Body of pancreas (tissue), 4 donors: ENCODE measurements at regions not wholly inside any gene's neighbourhood (a gene's known extent, or its start where the extent isn't known, plus 50 kb on each side); places are given as distances from the start of the nearest gene placed in this dataset.
"Not testable (repeated sequence)": the region's sequence is repeated elsewhere in the genome, so short reads cannot be mapped to it uniquely, and the experiment has no call there.

Experiments
- ATAC-seq: fragments of 150-250 bp; one replicate; pipeline ENCODE4 v1.9.1; 2016
- DNase-seq, 4 donors: peaks; one replicate each; pipeline ENCODE4 v3.0.0-alpha.2; 2019
- H3K27ac ChIP-seq, 4 donors: fragments of 200-600 bp; sonication (generic); 1 replicate in 3 of 4; 2 replicates in 1 of 4; pipeline versions ENCODE4 v1.5.1 to v1.6.1; 2016 to 2019; ENCODE audit warnings: mild to moderate bottlenecking in 1 of 4, mixed read lengths in 1 of 4, moderate library complexity in 1 of 4
- H3K27me3 ChIP-seq, 2 donors: fragments of 200-600 bp; sonication (generic); one replicate each; pipeline ENCODE4 v1.6.0; 2016; ENCODE audit warnings: mild to moderate bottlenecking in 1 of 2
- H3K36me3 ChIP-seq, 2 donors: fragments of 200-600 bp; sonication (generic); replicated peaks in 1 of 2; 2 replicates each; pipeline ENCODE4 v1.5.1; 2016; ENCODE audit warnings: low read depth in 2 of 2; ENCODE audit not compliant: insufficient read depth in 1 of 2
- H3K4me1 ChIP-seq: fragments of 200-600 bp; sonication (generic); one replicate; pipeline ENCODE4 v1.6.0; 2016
- H3K4me3 ChIP-seq, 2 donors: fragments of 200-600 bp; sonication (generic); 1 replicate in 1 of 2; 2 replicates in 1 of 2; pipeline ENCODE4 v1.5.1; 2016 to 2019
- H3K9me3 ChIP-seq, 3 donors: fragments of 200-600 bp; sonication (generic); 1 replicate in 2 of 3; 2 replicates in 1 of 3; pipeline ENCODE4 v1.5.1; 2016
- CTCF ChIP-seq, 7 experiments: fragments of 450-650 bp in 4 of 7; fragments of 200-600 bp in 3 of 7; sonication (generic) in 3 of 7; IDR thresholded peaks; one replicate each; pipeline ENCODE4 v1.5.1; 2016 to 2019; ENCODE audit warnings: antibody characterized with exemption in 7 of 7
- POLR2A ChIP-seq, 3 donors: fragments of 450-650 bp; IDR thresholded peaks; one replicate each; pipeline ENCODE4 v1.6.1; 2016; ENCODE audit warnings: antibody characterized with exemption in 3 of 3, mild to moderate bottlenecking in 2 of 3
- WGBS, 2 donors: methylation state at CpG; one replicate each; pipeline ENCODE4 v1.1.5; 2017; 5-methylcytosine and 5-hydroxymethylcytosine counted together
- intact Hi-C: fragments of 100-400 bp; cut with DNase I; formaldehyde crosslinking; loops from one replicate; pipeline ENCODE4 v1.15.1; 2023

DNA sequence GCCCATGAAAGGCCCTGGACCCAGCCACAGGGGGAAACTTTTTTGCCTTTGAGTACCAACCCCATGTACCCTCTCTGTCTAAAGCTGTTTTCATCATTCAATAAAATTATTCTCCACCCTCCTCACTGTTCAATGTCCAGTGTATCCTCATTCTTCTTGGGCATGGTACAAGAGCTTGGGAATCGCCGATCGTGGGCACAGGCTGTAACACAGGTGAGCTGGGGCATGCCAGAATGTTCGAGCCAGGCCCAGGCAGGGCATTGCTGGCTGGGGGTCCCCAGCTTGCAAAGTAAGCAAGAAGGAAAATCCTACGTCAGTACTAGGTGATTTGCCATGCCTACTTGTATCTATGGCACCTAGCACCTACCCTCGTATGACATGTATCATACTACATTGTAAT lies 162.1 kb upstream of the NOL4 start:
- Histone ChIP-seq H3K9me3 (no peaks in the 10 kb centered on the region), H3K27me3 (no peaks in the 10 kb centered on the region), H3K4me1 (no peaks in the 10 kb centered on the region), H3K27ac (no peak overlapping the region), H3K36me3 (no peaks in the 10 kb centered on the region), H3K4me3 (no peak overlapping the region)
- no peak for DNase-seq
- intact Hi-C loops: loop anchor here (10.0 kb wide), 1 partner anchor 78 kb away; no protein-coding TSS in a partner anchor
- no peak for ATAC-seq
- TF ChIP-seq CTCF (IDR thresholded peaks at IDR 0.05) (no peak), POLR2A (IDR thresholded peaks at IDR 0.05) (no peak)
- 87 to 89% methylated on average over 6 of the region's 6 CpGs for WGBS, 2 donors

GRCh38 chr18:34397286-34397896 lies 172.7 kb upstream of the NOL4 start:
- H3K36me3 ChIP-seq: no peaks in the 10 kb centered on the region
- no peaks in the 10 kb centered on the region for H3K4me1 ChIP-seq
- no peaks in the 10 kb centered on the region for H3K9me3 ChIP-seq
- no peaks in the 10 kb centered on the region for H3K27me3 ChIP-seq
- no peak overlapping the region for H3K4me3 ChIP-seq
- H3K27ac ChIP-seq: no peak overlapping the region
- WGBS, 2 donors: 44 to 51% methylated on average over 2 of the region's 2 CpGs
- no peak for ATAC-seq
- intact Hi-C loops: no loop called here
- TF ChIP-seq POLR2A (IDR thresholded peaks at IDR 0.05) (no peak), CTCF (IDR thresholded peaks at IDR 0.05) (no peak)
- no peak for DNase-seq

- Histone ChIP-seq H3K27me3 (no peaks in the 10 kb centered on the region), H3K4me1 (no peaks in the 10 kb centered on the region), H3K4me3 (no peak overlapping the region), H3K27ac (no peak overlapping the region), H3K36me3 (no peaks in the 10 kb centered on the region), H3K9me3 (no peaks in the 10 kb centered on the region)
- ATAC-seq: no peak
- DNase-seq: no peak
- TF ChIP-seq CTCF (IDR thresholded peaks at IDR 0.05): no peak
- no peak for TF ChIP-seq POLR2A (IDR thresholded peaks at IDR 0.05)
- intact Hi-C loops: no loop called here
- 63 to 76% methylated on average over 3 of the region's 3 CpGs for WGBS, 2 donors
These were observed 175.2 kb upstream of the NOL4 start for GRCh38 chr18:34399892-34400291.

DNA sequence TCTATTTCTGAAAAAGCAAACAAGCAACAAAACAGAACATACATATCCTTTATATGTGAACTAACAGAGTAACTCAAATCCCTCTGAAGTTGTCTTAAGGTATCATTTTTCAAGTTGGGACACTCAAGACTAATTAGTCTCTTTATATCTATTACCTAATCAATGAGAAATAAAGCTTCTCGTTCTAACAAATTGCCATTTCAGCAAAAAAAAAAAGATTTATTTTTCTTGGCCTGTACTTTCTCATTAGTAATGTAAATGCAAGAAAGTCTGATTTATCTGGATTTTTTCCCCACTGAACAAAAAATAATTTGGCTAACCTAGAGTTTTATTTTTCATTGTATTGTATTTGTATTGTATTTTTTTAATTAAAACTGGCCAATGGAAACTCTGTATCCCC lies 176.1 kb upstream of the NOL4 start:
- no peaks in the 10 kb centered on the region for H3K4me1 ChIP-seq
- TF ChIP-seq POLR2A (IDR thresholded peaks at IDR 0.05): no peak
- no peak for TF ChIP-seq CTCF (IDR thresholded peaks at IDR 0.05)
- no peaks in the 10 kb centered on the region for H3K36me3 ChIP-seq
- 67 to 72% methylated on average over 1 of the region's 1 CpG for WGBS, 2 donors
- intact Hi-C loops: no loop called here
- H3K9me3 ChIP-seq: no peaks in the 10 kb centered on the region
- DNase-seq (no peak), ATAC-seq (no peak)
- no peak overlapping the region for H3K4me3 ChIP-seq
- H3K27me3 ChIP-seq: no peaks in the 10 kb centered on the region
- H3K27ac ChIP-seq: no peak overlapping the region

GRCh38 chr18:34401775-34402174 lies 177.1 kb upstream of the NOL4 start:
- intact Hi-C loops: no loop called here
- TF ChIP-seq POLR2A (IDR thresholded peaks at IDR 0.05) (no peak), CTCF (IDR thresholded peaks at IDR 0.05) (no peak)
- H3K27me3 ChIP-seq: no peaks in the 10 kb centered on the region
- no peak for ATAC-seq
- WGBS, 2 donors: 62 to 71% methylated on average over 2 of the region's 2 CpGs
- H3K4me1 ChIP-seq: no peaks in the 10 kb centered on the region
- no peak for DNase-seq
- H3K27ac ChIP-seq: no peak overlapping the region
- H3K36me3 ChIP-seq: no peaks in the 10 kb centered on the region
- H3K9me3 ChIP-seq: no peaks in the 10 kb centered on the region
- H3K4me3 ChIP-seq: no peak overlapping the region

GRCh38 chr18:34407471-34407870 lies 182.8 kb upstream of the NOL4 start:
- H3K27ac ChIP-seq, H3K36me3 ChIP-seq, H3K27me3 ChIP-seq, H3K4me3 ChIP-seq, ATAC-seq, H3K4me1 ChIP-seq, DNase-seq, intact Hi-C loops, H3K9me3 ChIP-seq: not testable (repeated sequence)
- 87 to 95% methylated on average over 12 of the region's 12 CpGs for WGBS, 2 donors
